ENCODE measurements at regions not wholly inside any gene's neighbourhood (a gene's known extent, or its start where the extent isn't known, plus 50 kb on each side); places are given as distances from the start of the nearest gene placed in this dataset.

GRCh38 chr7:115701141-115701540, 329.4 kb downstream of the TFEC start:
- H3K4me3 Mint-ChIP-seq, result no peak overlapping the region
- no peaks in the 10 kb centered on the region for H3K4me1 Mint-ChIP-seq
- H3K36me3 Mint-ChIP-seq, result no peaks in the 10 kb centered on the region
- H3K27ac Mint-ChIP-seq, result no peak overlapping the region
- peaks cover 5% of the 10 kb centered on the region for H3K27me3 Mint-ChIP-seq
- no peaks in the 10 kb centered on the region for H3K9me3 Mint-ChIP-seq
- ATAC-seq, result no peak

- H3K27me3 Mint-ChIP-seq, result no peaks in the 10 kb centered on the region
- H3K36me3 Mint-ChIP-seq, result no peaks in the 10 kb centered on the region
- ATAC-seq, result no peak
- H3K9me3 Mint-ChIP-seq, result peaks cover 4% of the 10 kb centered on the region
- no peak overlapping the region for H3K27ac Mint-ChIP-seq
- no peak overlapping the region for H3K4me3 Mint-ChIP-seq
- no peaks in the 10 kb centered on the region for H3K4me1 Mint-ChIP-seq
Measured at GRCh38 chr7:115694424-115694823, 336.1 kb downstream of the TFEC start.

GRCh38 chr7:115693779-115694178, 336.8 kb downstream of the TFEC start:
- H3K9me3 Mint-ChIP-seq, result peaks cover 4% of the 10 kb centered on the region
- no peak overlapping the region for H3K4me3 Mint-ChIP-seq
- no peaks in the 10 kb centered on the region for H3K36me3 Mint-ChIP-seq
- no peaks in the 10 kb centered on the region for H3K4me1 Mint-ChIP-seq
- no peak for ATAC-seq
- no peaks in the 10 kb centered on the region for H3K27me3 Mint-ChIP-seq
- H3K27ac Mint-ChIP-seq, result no peak overlapping the region

GRCh38 chr7:115689941-115690340, 340.6 kb downstream of the TFEC start:
- Mint-ChIP-seq H3K4me3 (no peak overlapping the region), H3K9me3 (peaks cover 4% of the 10 kb centered on the region), H3K4me1 (no peaks in the 10 kb centered on the region), H3K27ac (no peak overlapping the region), H3K27me3 (peaks cover 7% of the 10 kb centered on the region), H3K36me3 (no peaks in the 10 kb centered on the region)
- no peak for ATAC-seq

- H3K4me3 Mint-ChIP-seq, result no peak overlapping the region
- ATAC-seq, result no peak
- no peaks in the 10 kb centered on the region for H3K4me1 Mint-ChIP-seq
- no peaks in the 10 kb centered on the region for H3K9me3 Mint-ChIP-seq
- H3K36me3 Mint-ChIP-seq, result no peaks in the 10 kb centered on the region
- H3K27me3 Mint-ChIP-seq, result no peaks in the 10 kb centered on the region
- no peak overlapping the region for H3K27ac Mint-ChIP-seq
Measured at GRCh38 chr7:115683093-115683492, 347.5 kb downstream of the TFEC start.

- ATAC-seq, result no peak
- H3K4me1 Mint-ChIP-seq, result no peaks in the 10 kb centered on the region
- H3K9me3 Mint-ChIP-seq, result no peaks in the 10 kb centered on the region
- no peak overlapping the region for H3K4me3 Mint-ChIP-seq
- H3K27me3 Mint-ChIP-seq, result no peaks in the 10 kb centered on the region
- H3K27ac Mint-ChIP-seq, result no peak overlapping the region
- no peaks in the 10 kb centered on the region for H3K36me3 Mint-ChIP-seq
Measured at GRCh38 chr7:115682507-115682906, 348.1 kb downstream of the TFEC start.

GRCh38 chr7:115680921-115681320, 349.6 kb downstream of the TFEC start:
- no peaks in the 10 kb centered on the region for H3K9me3 Mint-ChIP-seq
- ATAC-seq, result no peak
- no peak overlapping the region for H3K27ac Mint-ChIP-seq
- H3K4me1 Mint-ChIP-seq, result no peaks in the 10 kb centered on the region
- H3K36me3 Mint-ChIP-seq, result no peaks in the 10 kb centered on the region
- no peaks in the 10 kb centered on the region for H3K27me3 Mint-ChIP-seq
- no peak overlapping the region for H3K4me3 Mint-ChIP-seq

- peak; percentile 50 for ATAC-seq
Measured at GRCh38 chr7:115679976-115680375, 350.6 kb downstream of the TFEC start.

GRCh38 chr7:115679423-115679822, 351.1 kb downstream of the TFEC start:
- H3K36me3 Mint-ChIP-seq, result no peaks in the 10 kb centered on the region
- H3K27ac Mint-ChIP-seq, result no peak overlapping the region
- no peaks in the 10 kb centered on the region for H3K9me3 Mint-ChIP-seq
- ATAC-seq, result no peak
- no peaks in the 10 kb centered on the region for H3K4me1 Mint-ChIP-seq
- H3K4me3 Mint-ChIP-seq, result no peak overlapping the region
- no peaks in the 10 kb centered on the region for H3K27me3 Mint-ChIP-seq

More at GRCh38 chr7:115679976-115680375, 350.6 kb downstream of the TFEC start:
- no peaks in the 10 kb centered on the region for H3K36me3 Mint-ChIP-seq
- H3K4me1 Mint-ChIP-seq, result no peaks in the 10 kb centered on the region
- H3K27ac Mint-ChIP-seq, result no peak overlapping the region
- no peaks in the 10 kb centered on the region for H3K27me3 Mint-ChIP-seq
- no peak overlapping the region for H3K4me3 Mint-ChIP-seq
- H3K9me3 Mint-ChIP-seq, result no peaks in the 10 kb centered on the region

- H3K27ac Mint-ChIP-seq, result no peak overlapping the region
- H3K4me3 Mint-ChIP-seq, result no peak overlapping the region
- H3K4me1 Mint-ChIP-seq, result no peaks in the 10 kb centered on the region
- ATAC-seq, result no peak
- H3K36me3 Mint-ChIP-seq, result no peaks in the 10 kb centered on the region
- no peaks in the 10 kb centered on the region for H3K27me3 Mint-ChIP-seq
- H3K9me3 Mint-ChIP-seq, result no peaks in the 10 kb centered on the region
Measured at GRCh38 chr7:115678086-115678982, 352.2 kb downstream of the TFEC start.

GRCh38 chr7:115676707-115677106, 353.9 kb downstream of the TFEC start:
- Mint-ChIP-seq H3K4me1 (no peaks in the 10 kb centered on the region), H3K27ac (no peak overlapping the region), H3K36me3 (no peaks in the 10 kb centered on the region), H3K9me3 (no peaks in the 10 kb centered on the region), H3K4me3 (no peak overlapping the region), H3K27me3 (no peaks in the 10 kb centered on the region)
- ATAC-seq, result no peak

GRCh38 chr7:115676080-115676479, 354.5 kb downstream of the TFEC start:
- Mint-ChIP-seq H3K4me1 (no peaks in the 10 kb centered on the region), H3K27ac (no peak overlapping the region), H3K9me3 (no peaks in the 10 kb centered on the region), H3K36me3 (no peaks in the 10 kb centered on the region), H3K4me3 (no peak overlapping the region), H3K27me3 (no peaks in the 10 kb centered on the region)
- no peak for ATAC-seq

GRCh38 chr7:115674467-115675024, 356.0 kb downstream of the TFEC start:
- Mint-ChIP-seq H3K27ac (no peak overlapping the region), H3K4me3 (no peak overlapping the region), H3K4me1 (no peaks in the 10 kb centered on the region), H3K27me3 (no peaks in the 10 kb centered on the region), H3K36me3 (no peaks in the 10 kb centered on the region), H3K9me3 (no peaks in the 10 kb centered on the region)
- no peak for ATAC-seq

- no peak overlapping the region for H3K4me3 Mint-ChIP-seq
- no peak for ATAC-seq
- H3K9me3 Mint-ChIP-seq, result no peaks in the 10 kb centered on the region
- no peaks in the 10 kb centered on the region for H3K36me3 Mint-ChIP-seq
- no peaks in the 10 kb centered on the region for H3K4me1 Mint-ChIP-seq
- H3K27ac Mint-ChIP-seq, result no peak overlapping the region
- H3K27me3 Mint-ChIP-seq, result no peaks in the 10 kb centered on the region
Measured at GRCh38 chr7:115672024-115672423, 358.5 kb downstream of the TFEC start.

- H3K4me3 Mint-ChIP-seq, result no peak overlapping the region
- H3K27ac Mint-ChIP-seq, result no peak overlapping the region
- ATAC-seq, result no peak
- no peaks in the 10 kb centered on the region for H3K36me3 Mint-ChIP-seq
- H3K27me3 Mint-ChIP-seq, result no peaks in the 10 kb centered on the region
- H3K9me3 Mint-ChIP-seq, result no peaks in the 10 kb centered on the region
- H3K4me1 Mint-ChIP-seq, result no peaks in the 10 kb centered on the region
Measured at GRCh38 chr7:115662676-115663075, 367.9 kb downstream of the TFEC start.

GRCh38 chr7:115662120-115662519, 368.4 kb downstream of the TFEC start:
- ATAC-seq, result no peak

More at GRCh38 chr7:115662120-115662519, 368.4 kb downstream of the TFEC start:
- H3K36me3 Mint-ChIP-seq, result no peaks in the 10 kb centered on the region
- no peaks in the 10 kb centered on the region for H3K9me3 Mint-ChIP-seq
- H3K4me3 Mint-ChIP-seq, result no peak overlapping the region
- no peaks in the 10 kb centered on the region for H3K4me1 Mint-ChIP-seq
- H3K27ac Mint-ChIP-seq, result no peak overlapping the region
- no peaks in the 10 kb centered on the region for H3K27me3 Mint-ChIP-seq
